HG03439 (cell line): ENCODE measurements at regions not wholly inside any gene's neighbourhood (a gene's known extent, or its start where the extent isn't known, plus 50 kb on each side); places are given as distances from the start of the nearest gene placed in this dataset.

ENCODE experiments used
- ATAC-seq: cut with Tn5 transposase; IDR thresholded peaks from one replicate; pipeline ENCODE4 v1.9.1; 2021; ENCODE audit warnings: mild to moderate bottlenecking, moderate library complexity; ENCODE audit not compliant: unreplicated experiment

DNA sequence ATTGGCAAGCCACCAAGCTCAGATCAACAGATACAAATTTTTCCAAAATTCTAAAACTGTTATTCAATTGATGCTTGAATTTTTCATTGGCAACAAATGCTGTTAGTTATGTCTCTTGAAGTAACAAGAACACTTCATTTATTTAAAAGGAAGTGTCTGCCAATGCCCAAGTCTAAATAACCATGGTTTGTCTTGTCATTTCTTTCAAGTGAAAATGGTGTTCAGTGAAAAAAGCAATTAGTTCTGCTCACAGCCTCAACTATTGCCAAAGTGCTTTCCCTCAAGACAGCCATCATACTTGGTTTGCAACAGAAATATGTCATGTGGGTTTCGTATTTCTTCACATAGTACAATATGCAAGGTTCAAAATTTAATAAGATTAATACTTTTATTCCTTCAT lies 312.6 kb upstream of the LMCD1 start:
- ATAC-seq = no peak

DNA sequence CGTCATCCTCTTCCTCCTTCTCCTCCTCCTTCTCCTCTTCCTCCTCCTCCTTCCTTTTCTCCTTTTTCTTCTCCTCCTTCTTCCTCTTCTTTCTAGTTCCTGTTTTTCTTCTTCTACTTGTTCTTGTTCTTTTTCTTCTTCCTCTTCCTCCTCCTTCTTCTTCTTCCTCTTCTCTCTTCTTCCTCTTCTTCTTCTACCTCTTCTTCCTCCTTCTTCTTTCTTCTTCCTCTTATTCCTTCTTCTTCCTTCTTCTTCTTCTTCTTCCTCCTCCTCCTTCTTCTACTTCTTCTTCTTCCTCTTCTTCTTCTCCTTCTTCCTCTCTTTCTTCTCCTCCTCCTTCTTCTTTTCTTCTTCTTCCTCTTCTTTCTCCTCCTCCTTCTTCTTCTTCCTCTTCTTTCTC lies 310.2 kb upstream of the LMCD1 start:
- ATAC-seq = no peak

- ATAC-seq = no peak
Measured at GRCh38 chr3:8197384-8197783, 304.2 kb upstream of the LMCD1 start.

DNA sequence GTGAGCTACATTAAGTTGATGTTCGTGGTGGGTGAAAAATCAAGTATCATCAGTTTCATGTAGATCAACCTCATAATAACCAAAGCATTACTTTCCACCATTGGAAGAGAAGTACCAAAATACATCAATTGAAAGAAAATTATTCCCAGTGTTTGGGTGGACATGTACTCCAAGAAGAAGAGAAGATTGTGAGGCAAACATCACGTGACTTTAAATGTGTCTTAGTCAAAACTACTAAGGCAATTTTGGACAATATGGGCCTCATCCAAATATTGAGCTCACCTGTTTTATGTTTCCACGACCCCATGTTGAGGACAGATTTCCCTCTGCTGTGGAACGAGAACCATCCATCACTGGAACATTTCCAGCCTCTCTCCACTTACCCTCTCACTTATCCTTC lies 303.0 kb upstream of the LMCD1 start:
- ATAC-seq = no peak

- ATAC-seq = no peak
Measured at GRCh38 chr3:8200996-8201395, 300.6 kb upstream of the LMCD1 start.

DNA sequence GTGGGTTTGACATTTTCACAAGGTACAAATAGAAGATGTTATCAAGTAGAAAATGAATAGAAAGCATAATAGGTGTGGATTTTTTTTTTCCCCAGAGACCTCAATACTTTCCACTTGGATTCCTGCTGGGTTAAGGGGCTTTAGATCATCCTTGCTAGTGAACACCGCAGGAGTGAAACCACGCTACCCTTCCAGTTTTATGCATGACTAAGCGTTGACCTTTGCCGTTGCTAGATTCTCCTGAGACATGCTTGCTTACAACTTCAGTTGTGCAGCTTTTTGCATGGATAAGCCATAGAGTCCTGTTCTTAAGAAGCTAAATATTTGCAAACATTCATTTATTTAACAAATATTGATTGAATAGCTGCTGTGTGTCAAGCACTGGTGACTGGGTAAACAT lies 299.7 kb upstream of the LMCD1 start:
- no peak for ATAC-seq

- no peak for ATAC-seq
Measured at GRCh38 chr3:8204331-8204730, 297.3 kb upstream of the LMCD1 start.

DNA sequence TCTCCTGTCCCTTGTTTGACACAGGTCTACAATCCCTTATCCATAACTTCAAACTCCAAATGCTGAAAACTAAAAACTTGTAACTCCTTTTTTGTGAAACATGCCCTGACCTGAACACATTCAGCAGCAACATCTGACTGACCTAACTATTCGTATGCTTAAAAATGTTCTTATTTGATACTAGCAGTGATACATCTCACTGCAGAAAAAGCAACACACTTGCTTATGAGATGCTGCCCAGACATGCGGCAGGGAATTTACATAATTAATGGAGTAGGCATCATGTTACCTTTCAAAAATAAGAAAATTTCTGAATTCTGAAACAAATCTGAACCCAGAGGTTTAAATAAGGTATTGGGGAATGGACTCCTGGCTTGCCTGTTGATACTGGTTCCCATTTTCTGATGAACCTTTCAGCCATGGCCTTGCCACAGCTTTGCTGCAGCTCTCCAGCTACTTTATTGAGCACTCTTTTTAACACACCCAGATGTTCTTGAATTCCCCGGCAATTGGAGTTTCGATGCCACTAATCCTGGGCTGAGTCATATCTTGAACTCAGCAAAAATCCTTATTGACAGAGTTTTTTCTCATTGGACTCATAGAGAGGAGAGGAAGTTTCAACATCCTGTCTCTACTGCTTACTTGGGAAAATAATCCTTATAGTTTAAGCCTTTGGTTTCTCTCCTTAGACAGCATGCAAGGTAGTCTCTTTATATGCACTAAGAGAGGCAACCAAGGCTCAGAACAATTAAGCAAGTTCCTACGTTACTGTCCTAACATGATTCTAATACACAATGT lies 296.6 kb upstream of the LMCD1 start:
- no peak for ATAC-seq

DNA sequence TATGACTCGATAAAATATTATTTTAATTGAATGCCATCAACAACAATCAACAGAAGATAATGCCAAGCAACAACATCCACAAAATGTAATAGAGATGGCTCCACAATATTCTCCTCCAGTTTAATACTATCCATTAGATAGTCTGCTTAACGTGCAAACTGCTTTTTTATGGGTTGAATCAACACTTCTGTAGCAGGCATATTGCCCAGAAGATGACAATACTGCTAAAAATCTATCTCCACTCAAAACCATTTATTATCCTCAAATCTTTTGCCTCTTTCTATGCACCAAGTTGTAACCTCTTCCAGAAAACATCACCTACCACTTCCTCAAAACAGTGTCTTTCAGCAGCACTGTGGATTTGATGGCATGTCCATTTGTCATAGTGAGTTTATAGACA lies 295.7 kb upstream of the LMCD1 start:
- ATAC-seq = no peak

GRCh38 chr3:8206971-8207617 lies 294.5 kb upstream of the LMCD1 start:
- no peak for ATAC-seq

- ATAC-seq = no peak
Measured at GRCh38 chr3:8210882-8211341, 290.7 kb upstream of the LMCD1 start.

- ATAC-seq = no peak
Measured at GRCh38 chr3:8212794-8213193, 288.8 kb upstream of the LMCD1 start.

DNA sequence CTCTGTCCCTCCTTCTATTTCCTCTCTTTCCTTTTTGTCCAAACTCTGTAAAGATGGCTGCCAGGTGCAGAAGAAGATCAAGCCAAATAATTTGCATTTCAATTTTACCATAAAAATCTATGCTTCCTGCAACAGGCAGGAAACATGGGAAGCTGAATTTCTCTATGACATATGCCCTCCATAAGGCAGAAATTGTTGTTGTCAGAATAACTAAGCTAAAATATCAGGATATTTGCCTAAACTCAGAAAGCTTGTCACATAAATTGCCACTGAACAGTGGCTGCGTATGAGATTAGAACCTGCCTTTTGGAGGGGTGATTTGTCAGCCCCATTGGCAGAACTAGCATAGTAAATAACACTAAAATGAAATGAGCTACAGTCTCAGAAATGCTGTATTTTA lies 288.3 kb upstream of the LMCD1 start:
- no peak for ATAC-seq

DNA sequence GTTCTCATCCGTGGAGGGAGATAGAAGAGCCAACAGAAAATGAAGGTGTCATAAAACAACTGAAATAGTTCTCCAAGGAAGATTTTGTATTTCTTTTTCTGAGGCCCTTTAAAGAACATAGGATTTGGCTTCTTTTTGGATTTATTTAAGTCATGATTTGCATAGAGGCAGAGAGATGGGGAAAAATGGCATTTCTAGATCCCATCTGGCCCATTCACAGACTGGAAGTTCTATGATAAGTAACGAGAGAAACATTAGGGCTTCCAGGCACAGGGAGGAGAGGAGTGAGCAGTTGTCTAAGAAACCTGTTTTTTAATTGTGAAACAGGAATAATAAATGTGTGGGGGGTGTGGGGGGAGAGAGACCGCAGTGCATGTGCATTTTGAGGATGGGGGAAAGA lies 285.8 kb upstream of the LMCD1 start:
- ATAC-seq = no peak

DNA sequence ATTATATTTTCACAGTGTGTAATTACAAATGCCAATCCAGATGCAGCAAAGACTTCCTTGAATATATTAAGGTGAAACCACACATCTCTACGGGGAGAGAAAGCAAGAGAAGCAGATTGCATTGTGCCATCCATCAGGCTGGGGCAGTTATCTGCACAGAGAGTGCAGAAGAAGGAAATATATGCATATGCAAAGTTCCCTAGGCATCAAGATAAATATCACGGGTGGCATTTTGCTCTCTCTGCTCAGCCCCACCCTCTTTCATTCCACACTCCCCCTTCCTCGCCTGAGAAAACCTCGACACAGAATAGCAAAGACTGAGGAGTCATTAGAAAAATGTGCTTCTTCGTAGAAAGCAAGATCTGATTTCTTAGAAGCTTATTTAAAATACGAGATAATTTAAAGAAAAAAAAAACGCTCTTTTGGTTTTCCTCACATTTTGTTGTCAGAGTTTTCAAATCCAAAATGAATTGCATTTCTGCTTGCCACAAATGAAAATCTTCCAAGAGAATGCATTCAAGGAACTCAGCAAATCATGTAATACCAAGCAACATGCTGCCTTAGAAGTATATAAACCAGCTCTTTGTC lies 283.2 kb upstream of the LMCD1 start:
- no peak for ATAC-seq

GRCh38 chr3:8220291-8220690 lies 281.3 kb upstream of the LMCD1 start:
- no peak for ATAC-seq

- ATAC-seq = no peak
Measured at GRCh38 chr3:8223766-8224165, 277.9 kb upstream of the LMCD1 start.

DNA sequence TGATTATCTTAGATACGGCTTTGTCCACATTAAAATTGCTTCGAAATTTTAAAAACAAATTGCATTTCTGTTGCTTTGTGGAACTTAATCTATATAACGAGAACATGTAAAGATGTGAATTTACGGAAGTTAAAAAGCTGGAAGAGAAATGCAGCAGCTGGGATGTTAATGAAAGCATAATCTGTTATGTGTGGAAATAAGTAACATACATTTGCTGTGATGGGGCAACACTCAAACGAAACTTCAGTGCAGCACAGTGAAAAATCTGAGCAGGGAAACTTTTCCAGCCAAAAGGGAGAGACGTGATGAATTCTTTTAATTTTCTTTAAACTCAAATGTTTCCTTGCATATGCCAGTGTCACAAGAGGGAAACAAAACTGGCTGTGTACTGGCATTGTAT lies 276.7 kb upstream of the LMCD1 start:
- ATAC-seq = no peak

- ATAC-seq = no peak
Measured at GRCh38 chr3:8233938-8234337, 267.7 kb upstream of the LMCD1 start.

DNA sequence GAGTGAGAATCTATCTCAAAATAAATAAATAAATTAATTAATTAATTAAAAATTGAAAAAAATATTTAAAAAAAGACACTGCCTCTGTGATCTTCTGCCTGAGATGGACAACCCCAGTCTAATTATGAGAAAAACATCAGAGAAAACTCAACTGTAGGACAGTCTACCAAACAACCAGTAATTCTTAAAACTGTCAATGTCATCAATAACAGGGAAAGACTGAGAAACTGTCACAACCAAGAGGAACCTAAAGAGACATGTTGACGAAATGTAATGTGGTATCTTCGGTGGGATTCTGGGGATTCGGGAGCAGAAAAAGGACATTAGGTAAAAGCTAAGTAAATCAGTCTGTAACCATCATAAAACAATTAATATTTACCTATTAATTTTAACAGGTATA lies 265.4 kb upstream of the LMCD1 start:
- ATAC-seq = no peak

GRCh38 chr3:8237893-8238292 lies 263.7 kb upstream of the LMCD1 start:
- ATAC-seq = no peak

DNA sequence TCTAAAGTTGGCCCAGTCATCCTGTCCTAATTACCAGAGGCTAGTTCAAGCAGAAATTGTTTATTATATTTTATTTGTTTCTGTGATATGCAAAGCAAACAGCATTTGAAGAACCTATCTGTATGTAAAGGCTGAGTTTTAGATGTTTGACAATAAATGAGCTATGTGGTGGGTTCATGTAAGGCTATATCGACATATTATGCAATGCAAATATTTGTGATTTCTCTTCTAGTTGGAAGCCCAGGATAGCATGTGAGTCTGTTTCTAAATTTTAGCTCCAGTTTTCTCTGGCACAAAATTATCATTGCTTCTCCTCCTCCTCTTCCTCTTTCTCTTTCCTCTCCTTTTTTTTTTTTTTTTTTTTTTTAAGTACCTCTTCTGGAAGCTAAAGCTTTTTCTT lies 263.2 kb upstream of the LMCD1 start:
- no peak for ATAC-seq
